HEK293 (cell line): ENCODE measurements at regions not wholly inside any gene's neighbourhood (a gene's known extent, or its start where the extent isn't known, plus 50 kb on each side); places are given as distances from the start of the nearest gene placed in this dataset.

Experiments
- KLF10 ChIP-seq: fragments of 450-650 bp; IDR thresholded peaks from 2 replicates; pipeline ENCODE4 v1.5.1; 2018; ENCODE audit warnings: missing biosample characterization, mild to moderate bottlenecking, missing genetic modification characterization
- PBX3 ChIP-seq: sonication (generic); formaldehyde crosslinking; IDR thresholded peaks from 2 replicates; pipeline ENCODE4 v1.8.1; 2022; ENCODE audit warnings: mild to moderate bottlenecking, moderate library complexity, missing genetic modification reagents
- SETDB1 ChIP-seq: IDR thresholded peaks from one replicate; pipeline ENCODE4 v1.6.1; 2017; ENCODE audit warnings: mild to moderate bottlenecking, low read length, moderate library complexity, mixed read lengths; ENCODE audit not compliant: insufficient read length
- TRIM28 ChIP-seq: IDR thresholded peaks from 2 replicates; pipeline ENCODE4 v1.6.1; 2011; ENCODE audit warnings: low read length, control low read depth, borderline replicate concordance
- YY1 ChIP-seq: fragments of 450-650 bp; formaldehyde crosslinking; IDR thresholded peaks from 2 replicates; pipeline ENCODE4 v1.5.1; 2018; ENCODE audit warnings: missing biosample characterization, missing genetic modification characterization
- ZBTB8A ChIP-seq: fragments of 450-650 bp; formaldehyde crosslinking; IDR thresholded peaks from 2 replicates; pipeline ENCODE4 v1.5.1; 2016; ENCODE audit warnings: missing biosample characterization, missing genetic modification characterization
- ZNF114 ChIP-seq: fragments of 450-650 bp; formaldehyde crosslinking; IDR thresholded peaks from 2 replicates; pipeline ENCODE4 v1.5.0; 2017; ENCODE audit warnings: missing biosample characterization, missing genetic modification characterization
- ZNF24 ChIP-seq: fragments of 450-650 bp; formaldehyde crosslinking; IDR thresholded peaks from 2 replicates; pipeline ENCODE4 v1.5.1; 2016; ENCODE audit warnings: missing biosample characterization, missing genetic modification characterization
- ZNF292 ChIP-seq: fragments of 450-650 bp; formaldehyde crosslinking; IDR thresholded peaks from 2 replicates; pipeline ENCODE4 v1.5.1; 2016; ENCODE audit warnings: low read depth, missing biosample characterization, missing genetic modification characterization, borderline replicate concordance
- ZNF335 ChIP-seq: fragments of 450-650 bp; formaldehyde crosslinking; conservative IDR thresholded peaks from 2 replicates; pipeline ENCODE4 v1.5.1; 2016; ENCODE audit warnings: missing biosample characterization, missing genetic modification characterization
- ZNF704 ChIP-seq: fragments of 450-650 bp; formaldehyde crosslinking; IDR thresholded peaks from 2 replicates; pipeline ENCODE4 v1.5.1; 2016; ENCODE audit warnings: missing biosample characterization, missing genetic modification characterization
- TF ChIP-seq, protein P1 (sequence below): fragments of 450-650 bp; formaldehyde crosslinking; IDR thresholded peaks from 2 replicates; pipeline ENCODE4 v1.5.1; 2016; ENCODE audit warnings: missing biosample characterization, missing genetic modification characterization
- TF ChIP-seq, protein P2 (sequence below): fragments of 450-650 bp; formaldehyde crosslinking; IDR thresholded peaks from 2 replicates; pipeline ENCODE4 v1.5.1; 2016; ENCODE audit warnings: missing biosample characterization, missing genetic modification characterization, low read depth

DNA sequence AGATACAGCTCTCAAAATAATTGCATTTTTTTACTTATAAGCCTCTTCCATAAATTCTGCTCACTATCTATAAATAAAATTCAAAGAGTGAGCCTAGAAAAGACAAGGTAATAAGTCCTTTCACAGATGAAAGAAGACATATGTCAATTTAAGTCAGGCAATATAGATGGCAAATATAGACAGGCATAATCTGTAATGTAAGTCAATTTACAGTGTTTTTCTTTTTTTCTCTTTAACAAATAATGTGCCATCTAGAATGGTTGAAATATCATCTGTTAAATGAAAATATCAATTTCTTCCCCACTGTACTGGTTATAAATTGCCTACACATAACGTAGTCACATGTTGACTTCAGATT is 1409.2 kb upstream of the GOT2 start:
- TF ChIP-seq PBX3 (CRISPR knock-in tag) (no peak), ZNF704 (tag by site-specific recombination) (no peak), TRIM28 (no peak), ZNF292 (tag by site-specific recombination) (no peak), KLF10 (tag by site-specific recombination) (no peak), YY1 (tag by site-specific recombination) (no peak), ZNF24 (no peak), SETDB1 (no peak), ZBTB8A (tag by site-specific recombination) (no peak), ZNF114 (tag by site-specific recombination) (no peak), ZNF335 (tag by site-specific recombination) (no peak)
- TF ChIP-seq, protein P1, sequence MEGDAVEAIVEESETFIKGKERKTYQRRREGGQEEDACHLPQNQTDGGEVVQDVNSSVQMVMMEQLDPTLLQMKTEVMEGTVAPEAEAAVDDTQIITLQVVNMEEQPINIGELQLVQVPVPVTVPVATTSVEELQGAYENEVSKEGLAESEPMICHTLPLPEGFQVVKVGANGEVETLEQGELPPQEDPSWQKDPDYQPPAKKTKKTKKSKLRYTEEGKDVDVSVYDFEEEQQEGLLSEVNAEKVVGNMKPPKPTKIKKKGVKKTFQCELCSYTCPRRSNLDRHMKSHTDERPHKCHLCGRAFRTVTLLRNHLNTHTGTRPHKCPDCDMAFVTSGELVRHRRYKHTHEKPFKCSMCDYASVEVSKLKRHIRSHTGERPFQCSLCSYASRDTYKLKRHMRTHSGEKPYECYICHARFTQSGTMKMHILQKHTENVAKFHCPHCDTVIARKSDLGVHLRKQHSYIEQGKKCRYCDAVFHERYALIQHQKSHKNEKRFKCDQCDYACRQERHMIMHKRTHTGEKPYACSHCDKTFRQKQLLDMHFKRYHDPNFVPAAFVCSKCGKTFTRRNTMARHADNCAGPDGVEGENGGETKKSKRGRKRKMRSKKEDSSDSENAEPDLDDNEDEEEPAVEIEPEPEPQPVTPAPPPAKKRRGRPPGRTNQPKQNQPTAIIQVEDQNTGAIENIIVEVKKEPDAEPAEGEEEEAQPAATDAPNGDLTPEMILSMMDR (tag by site-specific recombination) = no peak
- TF ChIP-seq, protein P2, sequence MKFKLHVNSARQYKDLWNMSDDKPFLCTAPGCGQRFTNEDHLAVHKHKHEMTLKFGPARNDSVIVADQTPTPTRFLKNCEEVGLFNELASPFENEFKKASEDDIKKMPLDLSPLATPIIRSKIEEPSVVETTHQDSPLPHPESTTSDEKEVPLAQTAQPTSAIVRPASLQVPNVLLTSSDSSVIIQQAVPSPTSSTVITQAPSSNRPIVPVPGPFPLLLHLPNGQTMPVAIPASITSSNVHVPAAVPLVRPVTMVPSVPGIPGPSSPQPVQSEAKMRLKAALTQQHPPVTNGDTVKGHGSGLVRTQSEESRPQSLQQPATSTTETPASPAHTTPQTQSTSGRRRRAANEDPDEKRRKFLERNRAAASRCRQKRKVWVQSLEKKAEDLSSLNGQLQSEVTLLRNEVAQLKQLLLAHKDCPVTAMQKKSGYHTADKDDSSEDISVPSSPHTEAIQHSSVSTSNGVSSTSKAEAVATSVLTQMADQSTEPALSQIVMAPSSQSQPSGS (tag by site-specific recombination) = no peak
